NOMO-1 treated with dmso at 0.1 percent for 144 hours (cell line): ENCODE measurements at regions not wholly inside any gene's neighbourhood (a gene's known extent, or its start where the extent isn't known, plus 50 kb on each side); places are given as distances from the start of the nearest gene placed in this dataset.
"Not testable (repeated sequence)": the region's sequence is repeated elsewhere in the genome, so short reads cannot be mapped to it uniquely, and the experiment has no call there.

Source experiments
- DNase-seq: peaks from one replicate; lab custom pipeline; 2025; ENCODE audit not compliant: unreplicated experiment; lab: John Stamatoyannopoulos, UW

GRCh38 chr3:73177827-73178226 is 116.4 kb downstream of the EBLN2 start:
- no peak for DNase-seq

GRCh38 chr3:73179601-73180000 is 118.1 kb downstream of the EBLN2 start:
- no peak for DNase-seq

- DNase-seq, result no peak
Measured at GRCh38 chr3:73186741-73187140, 125.3 kb downstream of the EBLN2 start.

GRCh38 chr3:73187328-73187727 is 125.9 kb downstream of the EBLN2 start:
- no peak for DNase-seq

- no peak for DNase-seq
Measured at GRCh38 chr3:73188707-73189106, 127.2 kb downstream of the EBLN2 start.

- no peak for DNase-seq
Measured at GRCh38 chr3:73192036-73192738, 130.7 kb downstream of the EBLN2 start.

- DNase-seq, result not testable (repeated sequence)
Measured at GRCh38 chr3:73193943-73194342, 132.5 kb downstream of the EBLN2 start.

GRCh38 chr3:73197187-73197586 is 135.7 kb downstream of the EBLN2 start:
- DNase-seq, result no peak

- DNase-seq, result no peak
Measured at GRCh38 chr3:73203101-73203500, 141.6 kb downstream of the EBLN2 start.

GRCh38 chr3:73203633-73204032 is 142.2 kb downstream of the EBLN2 start:
- DNase-seq, result no peak

- no peak for DNase-seq
Measured at GRCh38 chr3:73204841-73205240, 143.4 kb downstream of the EBLN2 start.

- no peak for DNase-seq
Measured at GRCh38 chr3:73206030-73206429, 144.6 kb downstream of the EBLN2 start.

GRCh38 chr3:73207946-73208440 is 146.5 kb downstream of the EBLN2 start:
- peak; percentile 27 for DNase-seq

- no peak for DNase-seq
Measured at GRCh38 chr3:73210759-73211158, 149.3 kb downstream of the EBLN2 start.

- DNase-seq, result no peak
Measured at GRCh38 chr3:73212683-73213082, 151.2 kb downstream of the EBLN2 start.

- DNase-seq, result no peak
Measured at GRCh38 chr3:73213896-73214295, 152.4 kb downstream of the EBLN2 start.

GRCh38 chr3:73214846-73215245 is 153.4 kb downstream of the EBLN2 start:
- DNase-seq, result no peak

GRCh38 chr3:73215281-73215680 is 153.8 kb downstream of the EBLN2 start:
- no peak for DNase-seq

- no peak for DNase-seq
Measured at GRCh38 chr3:73215901-73216300, 154.4 kb downstream of the EBLN2 start.

GRCh38 chr3:73216310-73216709 is 154.9 kb downstream of the EBLN2 start:
- DNase-seq, result no peak

GRCh38 chr3:73222126-73222525 is 160.7 kb downstream of the EBLN2 start:
- DNase-seq, result no peak

GRCh38 chr3:73225146-73225855 is 163.8 kb downstream of the EBLN2 start:
- DNase-seq, result no peak
